Spleen (tissue), 11 donors: ENCODE measurements at regions not wholly inside any gene's neighbourhood (a gene's known extent, or its start where the extent isn't known, plus 50 kb on each side); places are given as distances from the start of the nearest gene placed in this dataset.

ENCODE experiments used
- DNase-seq: peaks from one replicate; pipeline ENCODE4 v3.0.0-alpha.2; 2020
- H3K27ac ChIP-seq, 8 donors: fragments of 200-600 bp; sonication (generic) in 7 of 8; 1 replicate in 4 of 8; 2 replicates in 4 of 8; pipeline versions ENCODE4 v1.5.0 to v1.8.0; 2016 to 2021; ENCODE audit warnings: inconsistent platforms in 4 of 8, mild to moderate bottlenecking in 4 of 8, moderate library complexity in 1 of 8
- H3K27me3 ChIP-seq, 7 donors: fragments of 200-600 bp; sonication (generic) in 6 of 7; replicated peaks in 1 of 7; 1 replicate in 4 of 7; 2 replicates in 3 of 7; pipeline versions ENCODE4 v1.5.0 to v1.8.0; 2016 to 2021; ENCODE audit warnings: inconsistent platforms in 3 of 7, mild to moderate bottlenecking in 1 of 7
- H3K36me3 ChIP-seq, 6 donors: fragments of 200-600 bp; sonication (generic) in 5 of 6; 1 replicate in 4 of 6; 2 replicates in 2 of 6; pipeline versions ENCODE4 v1.5.0 to v1.8.0; 2016 to 2021; ENCODE audit warnings: inconsistent platforms in 2 of 6
- H3K4me1 ChIP-seq, 6 donors: fragments of 200-600 bp; sonication (generic) in 5 of 6; 1 replicate in 3 of 6; 2 replicates in 3 of 6; pipeline versions ENCODE4 v1.5.0 to v1.8.0; 2016 to 2021; ENCODE audit warnings: inconsistent platforms in 3 of 6
- H3K4me3 ChIP-seq, 8 donors: fragments of 200-600 bp; sonication (generic) in 7 of 8; 1 replicate in 4 of 8; 2 replicates in 4 of 8; pipeline versions ENCODE4 v1.5.0 to v1.8.0; 2016 to 2021; ENCODE audit warnings: inconsistent platforms in 4 of 8, mild to moderate bottlenecking in 4 of 8, moderate library complexity in 2 of 8
- H3K9me3 ChIP-seq, 8 donors: fragments of 200-600 bp; sonication (generic) in 7 of 8; 1 replicate in 4 of 8; 2 replicates in 4 of 8; pipeline versions ENCODE4 v1.5.0 to v1.8.0; 2016 to 2021; ENCODE audit warnings: inconsistent platforms in 4 of 8
- CTCF ChIP-seq, 11 experiments: fragments of 200-600 bp in 7 of 11; fragments of 450-650 bp in 4 of 11; sonication (generic) in 4 of 11; IDR thresholded peaks in 8 of 11; conservative IDR thresholded peaks in 3 of 11; 1 replicate in 7 of 11; 2 replicates in 4 of 11; pipeline versions ENCODE4 v1.4.0 to v1.8.0; 2016 to 2021; ENCODE audit warnings: antibody characterized with exemption in 11 of 11, inconsistent platforms in 4 of 11, mild to moderate bottlenecking in 1 of 11
- POLR2A ChIP-seq, 3 donors: fragments of 450-650 bp; IDR thresholded peaks; one replicate each; pipeline ENCODE4 v1.5.1; 2017; ENCODE audit warnings: antibody characterized with exemption in 3 of 3, mild to moderate bottlenecking in 1 of 3
- POLR2AphosphoS5 ChIP-seq, 3 donors: sonication (generic); formaldehyde crosslinking; IDR thresholded peaks; one replicate each; pipeline ENCODE4 v1.5.1; 2017; ENCODE audit warnings: antibody characterized with exemption in 3 of 3
- WGBS, 5 donors: extraction: QIAGEN DNeasy Blood & Tissue Kit in 3 of 5; methylation state at CpG; one replicate each; pipeline versions ENCODE4 v1.1.5 to v1.1.7; 2013 to 2018; 5-methylcytosine and 5-hydroxymethylcytosine counted together
- intact Hi-C: fragments of 100-400 bp; cut with DNase I; formaldehyde crosslinking; loops from one replicate; pipeline ENCODE4 v1.15.0; 2023; ENCODE audit warnings: low total_unique reads
- donor health status: healthy with polysubstance abuse.
- donor health status: DM: no; HTN: no; CAD: no; lungs with moderate emphysema.
- donor health status: DM: no; HTN: no; CAD: no.
- donor health status: Bipolar disorder and iron deficiency.
- donor health status: healthy.
- donor health status: DM: no; HTN: no; CAD: no.
- donor health status: DM: yes; HTN: yes; CAD: no.

- Histone ChIP-seq H3K27me3 (no peaks in the 10 kb centered on the region), H3K27ac (no peak overlapping the region), H3K4me3 (no peak overlapping the region), H3K4me1 (no peaks in the 10 kb centered on the region), H3K9me3 (no peaks in the 10 kb centered on the region), H3K36me3 (no peaks in the 10 kb centered on the region)
- DNase-seq, result no peak
- intact Hi-C loops, result no loop called here
- no peak for TF ChIP-seq POLR2A (IDR thresholded peaks at IDR 0.05)
- TF ChIP-seq CTCF (IDR thresholded peaks at IDR 0.05 in 8 of 11, conservative IDR thresholded peaks at IDR 0.05 in 3 of 11), result no peak
- TF ChIP-seq POLR2AphosphoS5 (IDR thresholded peaks at IDR 0.05), result no peak
- 76 to 89% (median 86%) methylated on average over 3 of the region's 3 CpGs for WGBS, 5 donors
These were observed 222.1 kb upstream of the SPRED2 start for GRCh38 chr2:65654496-65654895.

GRCh38 chr2:65652066-65652465 is 219.7 kb upstream of the SPRED2 start:
- intact Hi-C loops, result no loop called here
- no peak overlapping the region for H3K27ac ChIP-seq
- no peaks in the 10 kb centered on the region for H3K9me3 ChIP-seq
- DNase-seq, result no peak
- no peaks in the 10 kb centered on the region for H3K4me1 ChIP-seq
- H3K4me3 ChIP-seq, result no peak overlapping the region
- TF ChIP-seq CTCF (IDR thresholded peaks at IDR 0.05 in 8 of 11, conservative IDR thresholded peaks at IDR 0.05 in 3 of 11) (no peak), POLR2AphosphoS5 (IDR thresholded peaks at IDR 0.05) (no peak), POLR2A (IDR thresholded peaks at IDR 0.05) (no peak)
- WGBS, 5 donors, result 66 to 73% (median 69%) methylated on average over 1 of the region's 1 CpG
- H3K27me3 ChIP-seq, result no peaks in the 10 kb centered on the region
- no peaks in the 10 kb centered on the region for H3K36me3 ChIP-seq

GRCh38 chr2:65649811-65650589 is 217.6 kb upstream of the SPRED2 start:
- intact Hi-C loops, result no loop called here
- H3K4me3 ChIP-seq, result no peak overlapping the region

More at GRCh38 chr2:65649811-65650589, 217.6 kb upstream of the SPRED2 start:
- Histone ChIP-seq H3K9me3 (no peaks in the 10 kb centered on the region), H3K36me3 (no peaks in the 10 kb centered on the region), H3K4me1 (no peaks in the 10 kb centered on the region), H3K27ac (no peak overlapping the region), H3K27me3 (no peaks in the 10 kb centered on the region)
- TF ChIP-seq CTCF (IDR thresholded peaks at IDR 0.05 in 8 of 11, conservative IDR thresholded peaks at IDR 0.05 in 3 of 11) (no peak), POLR2A (IDR thresholded peaks at IDR 0.05) (no peak), POLR2AphosphoS5 (IDR thresholded peaks at IDR 0.05) (no peak)
- WGBS, 5 donors, result 82 to 94% (median 91%) methylated on average over 5 of the region's 5 CpGs
- no peak for DNase-seq
